Inflammatory macrophage (primary cell): ENCODE measurements at regions not wholly inside any gene's neighbourhood (a gene's known extent, or its start where the extent isn't known, plus 50 kb on each side); places are given as distances from the start of the nearest gene placed in this dataset.
A peak's percentile ranks its signal among the peaks of the same experiment; 100 is the strongest.

ENCODE experiments used
- DNase-seq, 2 donors: peaks; one replicate each; pipeline ENCODE4 v3.0.0-alpha.2; 2020 to 2022

DNA sequence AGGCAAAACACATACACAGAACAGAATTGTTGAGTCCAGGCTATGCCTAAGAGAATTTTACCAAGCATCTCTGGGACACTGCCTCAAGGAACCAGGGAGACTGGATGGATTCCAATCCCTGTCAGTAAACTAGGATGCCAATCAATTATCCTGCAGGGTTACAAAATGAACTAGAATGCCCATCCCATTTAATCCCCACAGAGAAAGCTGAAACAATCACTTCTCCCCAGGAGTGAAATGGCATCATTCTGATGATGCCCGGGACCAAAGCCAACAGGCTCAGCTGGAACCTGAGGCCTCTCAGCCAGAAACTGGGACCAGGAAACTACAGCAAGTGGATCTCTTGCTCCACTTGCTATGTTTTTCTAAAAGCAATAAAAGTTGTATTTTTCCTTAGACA lies 130.0 kb upstream of the TJP1 start:
- DNase-seq: no peak

DNA sequence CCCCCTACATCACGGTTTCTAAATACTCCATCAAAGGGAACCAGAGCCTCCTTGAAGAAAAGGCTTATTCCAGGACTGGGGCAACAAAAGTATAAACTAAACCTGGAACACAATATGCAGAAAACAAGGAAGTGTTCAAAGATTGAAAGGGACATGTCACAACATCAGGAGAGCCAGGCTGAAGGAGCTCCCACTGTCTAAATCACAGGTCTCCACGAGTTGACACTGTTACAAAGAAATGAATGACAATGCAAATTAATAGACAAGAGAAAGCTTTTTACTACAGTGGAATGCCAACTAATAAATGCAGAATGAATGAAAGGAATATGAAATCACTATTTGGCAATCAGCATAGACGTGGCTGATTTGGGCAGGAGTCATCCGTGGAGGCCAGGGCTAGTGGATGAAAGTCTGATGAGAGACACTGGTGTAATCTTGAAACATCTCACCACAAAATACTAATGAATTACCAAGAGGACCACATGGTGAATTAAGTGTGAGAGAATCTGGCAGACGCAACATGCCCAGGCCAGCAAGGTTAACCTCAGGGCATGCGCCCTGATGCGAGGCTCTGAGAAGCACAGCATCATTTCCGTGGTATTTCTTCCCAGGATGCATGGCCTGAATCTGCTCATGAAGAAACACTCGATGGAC lies 123.8 kb upstream of the TJP1 start:
- no peak for DNase-seq

GRCh38 chr15:29944925-29945324 lies 122.7 kb upstream of the TJP1 start:
- DNase-seq: no peak

GRCh38 chr15:29942548-29942947 lies 120.3 kb upstream of the TJP1 start:
- DNase-seq: no peak

DNA sequence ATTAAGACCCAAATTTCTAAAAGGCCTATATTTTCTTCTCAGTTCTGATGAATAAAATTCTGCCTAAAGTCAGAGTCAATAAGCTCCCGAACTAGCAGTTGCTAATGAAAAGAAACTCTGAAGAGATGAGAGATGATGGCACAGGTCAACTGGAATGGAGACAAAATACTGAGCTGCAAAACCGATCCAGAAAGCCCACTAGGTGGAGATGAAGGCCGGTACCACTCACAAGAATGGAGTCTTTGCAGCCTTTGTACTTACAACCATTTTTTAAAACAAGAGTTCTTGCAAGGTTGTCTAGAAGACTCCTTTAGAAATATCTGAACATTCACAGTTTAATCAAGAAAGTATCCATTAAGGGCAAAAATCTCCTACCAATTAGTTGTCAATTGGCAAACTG lies 119.9 kb upstream of the TJP1 start:
- no peak for DNase-seq

DNA sequence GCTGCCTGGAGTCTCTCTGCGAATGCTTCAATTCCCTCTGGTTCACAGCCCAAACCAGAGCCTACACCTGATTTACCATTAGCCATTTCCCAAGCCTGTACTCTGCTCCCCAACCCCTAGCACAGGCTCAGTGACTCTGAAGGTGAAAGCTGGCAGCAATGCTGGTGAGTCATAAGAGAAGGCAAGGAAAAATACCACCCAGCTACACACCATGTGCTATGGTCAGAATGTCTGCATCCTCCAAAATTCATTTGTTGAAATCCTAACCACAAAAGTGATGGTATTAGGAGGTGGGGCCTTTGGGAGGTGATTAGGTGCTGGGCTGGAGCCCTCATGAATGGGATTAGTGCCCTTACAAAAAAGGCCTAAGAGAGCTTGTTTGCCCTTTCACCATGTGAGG lies 117.1 kb upstream of the TJP1 start:
- no peak for DNase-seq

DNA sequence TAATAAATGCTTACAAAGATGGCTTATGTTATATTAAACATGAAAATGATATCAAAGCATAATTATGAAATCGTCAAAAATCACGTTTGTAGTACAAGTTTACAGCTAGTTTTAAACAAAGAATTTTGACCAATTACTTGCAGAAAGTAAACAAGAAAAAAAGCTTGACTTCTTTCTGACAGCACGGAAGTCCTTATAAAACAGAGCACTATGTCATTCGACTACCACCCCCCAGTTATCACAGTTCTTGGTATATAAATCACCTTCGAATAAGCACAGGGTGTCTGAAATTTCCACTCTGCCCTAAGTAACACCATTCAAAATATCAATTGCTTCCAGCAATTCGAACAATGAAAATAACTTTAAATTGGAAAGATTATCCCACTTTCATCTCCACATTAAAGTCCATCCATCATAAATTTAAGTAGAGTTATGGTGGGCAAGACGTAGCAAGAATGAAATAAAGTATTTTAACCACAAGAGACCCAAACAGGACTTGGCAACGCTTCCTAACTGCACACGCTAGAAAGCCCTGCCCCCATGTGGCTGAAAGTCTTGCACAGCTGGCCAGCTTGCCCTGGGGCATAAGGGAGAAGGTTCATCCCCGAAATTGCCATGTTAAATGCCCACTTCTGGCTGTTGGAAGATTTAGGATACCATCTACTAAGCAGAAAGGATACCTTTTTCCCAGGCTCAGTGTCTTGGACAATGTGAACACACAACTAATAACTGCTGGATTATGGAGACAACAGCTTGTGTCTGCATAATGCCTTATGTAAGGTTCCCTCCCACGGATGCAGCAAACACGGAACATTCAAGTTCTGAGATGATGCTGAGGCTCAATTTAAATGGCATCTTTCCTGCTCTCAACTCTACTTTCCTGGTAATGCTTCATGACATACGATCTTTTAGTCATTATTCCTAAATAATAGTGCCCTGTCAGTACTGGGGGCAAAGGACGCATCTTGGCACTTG lies 116.4 kb upstream of the TJP1 start:
- DNase-seq: no peak

GRCh38 chr15:29937956-29938355 lies 115.7 kb upstream of the TJP1 start:
- no peak for DNase-seq

DNA sequence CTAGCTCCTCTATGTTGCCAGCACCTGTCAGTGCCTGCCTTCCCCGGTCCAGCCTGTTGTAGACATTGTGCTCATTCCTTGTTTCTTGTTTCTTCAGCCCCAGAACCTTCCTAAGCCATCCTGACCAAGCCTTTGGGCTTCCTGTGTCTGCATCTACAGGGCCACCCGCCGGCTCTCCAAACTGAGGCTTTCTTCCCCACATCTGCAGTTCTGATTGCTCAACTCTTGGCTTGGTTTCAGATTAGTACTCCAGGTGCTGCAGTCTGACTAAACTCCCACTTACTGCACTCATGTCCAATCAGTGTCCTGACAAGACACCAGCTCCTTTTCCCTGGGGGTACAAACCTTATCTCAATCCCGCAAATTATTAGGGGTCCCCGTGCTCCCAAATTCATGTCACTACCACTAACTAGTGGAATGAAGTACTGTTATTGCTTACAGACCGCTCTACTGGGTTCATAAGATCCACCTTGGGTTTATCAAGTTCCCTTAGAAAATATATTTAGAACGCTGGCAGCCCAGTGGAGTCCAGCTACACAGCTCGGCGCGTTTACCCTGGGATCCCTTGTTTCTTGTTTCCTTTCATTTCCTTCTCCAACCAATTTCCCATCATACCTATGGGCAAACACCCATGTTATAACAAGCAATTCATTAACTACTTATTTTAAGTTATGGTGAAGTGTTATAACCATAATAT lies 114.2 kb upstream of the TJP1 start:
- no peak for DNase-seq

GRCh38 chr15:29935296-29936004 lies 113.2 kb upstream of the TJP1 start:
- DNase-seq: no peak

GRCh38 chr15:29934251-29934650 lies 112.0 kb upstream of the TJP1 start:
- DNase-seq: no peak

- no peak for DNase-seq
Measured at GRCh38 chr15:29933042-29933803, 111.0 kb upstream of the TJP1 start.

DNA sequence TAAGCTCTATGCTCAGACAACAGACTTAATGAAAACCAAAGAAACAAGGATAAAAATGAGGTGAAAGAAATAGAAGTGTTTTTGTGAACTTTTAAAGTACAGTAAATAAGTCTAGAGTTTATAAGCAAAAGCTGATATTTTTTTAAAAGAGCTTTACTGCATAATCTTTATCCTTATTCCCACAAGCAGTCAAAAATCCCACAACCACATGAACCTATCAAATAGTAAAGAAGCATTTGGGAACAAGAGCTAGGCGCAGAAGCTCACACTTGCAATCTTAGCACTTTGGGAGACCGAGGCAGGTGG lies 103.8 kb upstream of the TJP1 start:
- no peak for DNase-seq

- peak in 1 of 2 donors; percentile 3 for DNase-seq
Measured at GRCh38 chr15:29925227-29926082, 103.2 kb upstream of the TJP1 start.

DNA sequence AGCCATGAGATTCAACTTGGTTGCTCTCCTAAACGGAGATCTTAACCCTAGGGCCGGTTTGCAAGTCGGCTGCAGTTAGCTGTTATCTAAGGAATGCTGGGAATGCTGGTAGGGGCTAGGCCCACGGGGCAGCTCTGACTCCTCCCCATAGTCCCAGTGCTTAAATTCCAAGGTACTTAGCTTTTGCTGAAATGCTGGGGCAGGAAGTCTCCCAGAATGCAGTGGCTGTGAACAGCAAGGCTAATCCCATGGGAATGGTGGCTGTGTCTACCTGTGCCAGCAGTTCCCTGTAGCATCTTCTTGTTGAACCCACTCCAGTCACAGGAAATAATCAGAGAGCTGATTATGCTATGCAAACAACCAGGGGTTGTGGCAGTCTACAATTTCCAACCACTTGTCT lies 102.5 kb upstream of the TJP1 start:
- no peak for DNase-seq

GRCh38 chr15:29922191-29922590 lies 99.9 kb upstream of the TJP1 start:
- DNase-seq: no peak

GRCh38 chr15:29921130-29921601 lies 98.9 kb upstream of the TJP1 start:
- DNase-seq: no peak

DNA sequence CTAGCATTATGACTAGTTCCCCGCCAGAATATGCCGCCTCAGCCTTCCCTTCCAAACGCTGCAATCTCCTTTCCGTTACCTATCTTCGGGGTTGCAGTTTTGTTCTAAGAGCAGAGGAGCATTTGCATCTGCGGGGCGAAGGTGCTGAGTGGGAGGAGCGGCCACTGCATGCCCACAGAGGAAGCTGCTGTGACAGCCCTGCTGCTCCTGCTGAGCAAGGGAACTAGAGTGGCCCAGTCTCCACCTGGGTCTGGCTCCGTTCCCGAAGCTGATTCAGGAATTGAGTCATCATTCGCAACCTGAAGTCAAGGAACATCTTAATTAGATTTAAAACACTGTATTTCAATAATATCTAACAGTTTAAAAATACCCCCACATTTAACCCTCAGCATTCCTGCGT lies 98.2 kb upstream of the TJP1 start:
- DNase-seq: no peak

- DNase-seq: no peak
Measured at GRCh38 chr15:29919380-29919881, 97.2 kb upstream of the TJP1 start.
